Naive thymus-derived CD4-positive, alpha-beta T cell (primary cell): ENCODE measurements at regions not wholly inside any gene's neighbourhood (a gene's known extent, or its start where the extent isn't known, plus 50 kb on each side); places are given as distances from the start of the nearest gene placed in this dataset.

Source experiments
- ATAC-seq: fragments of 150-1000 bp; cut with Tn5 transposase; 2 replicates; pipeline ENCODE4 v1.10.0; 2021; ENCODE audit warnings: mild to moderate bottlenecking, moderate library complexity
- CTCF ChIA-PET: fragments of 350-600 bp; sonication (Branson Sonifier 250); formaldehyde crosslinking; loops from one replicate; lab custom pipeline; 2021; ENCODE audit warnings: antibody characterized with exemption; lab: Charles Lee
- POLR2A ChIA-PET: fragments of 350-600 bp; sonication (Branson Sonifier 250); formaldehyde crosslinking; loops from one replicate; lab custom pipeline; 2021; ENCODE audit warnings: antibody characterized with exemption, inconsistent platforms; lab: Charles Lee
- DNase-seq, 9 donors: peaks; one replicate each; pipeline versions ENCODE4 v3.0.0 to v3.0.0-alpha.2; 2020 to 2022; ENCODE audit warnings: mixed read lengths in 1 of 9
- H3K27ac ChIP-seq: one replicate; pipeline ENCODE4 v1.7.0; 2013; ENCODE audit warnings: mild to moderate bottlenecking, low read depth, low read length, moderate library complexity
- H3K27me3 ChIP-seq, 2 donors: one replicate each; pipeline ENCODE4 v1.7.0; 2013; ENCODE audit warnings: low read length in 2 of 2, mild to moderate bottlenecking in 2 of 2, moderate library complexity in 2 of 2; ENCODE audit not compliant: control insufficient read depth in 2 of 2, insufficient read depth in 2 of 2
- H3K36me3 ChIP-seq, 3 experiments: 1 replicate in 2 of 3; 2 replicates in 1 of 3; pipeline ENCODE4 v1.7.0; 2013; ENCODE audit warnings: low read length in 3 of 3, mild to moderate bottlenecking in 3 of 3, moderate library complexity in 1 of 3; ENCODE audit not compliant: insufficient read depth in 3 of 3, control insufficient read depth in 2 of 3
- H3K4me1 ChIP-seq, 2 donors: one replicate each; pipeline ENCODE4 v1.7.0; 2013; ENCODE audit warnings: low read length in 2 of 2, mild to moderate bottlenecking in 2 of 2, moderate library complexity in 1 of 2; ENCODE audit not compliant: control insufficient read depth in 2 of 2, insufficient read depth in 2 of 2
- H3K4me3 ChIP-seq: 2 replicates; pipeline ENCODE4 v1.7.0; 2013; ENCODE audit warnings: mild to moderate bottlenecking, low read length
- H3K9me3 ChIP-seq, 3 experiments: 1 replicate in 2 of 3; 2 replicates in 1 of 3; pipeline ENCODE4 v1.7.0; 2013; ENCODE audit warnings: low read length in 3 of 3; ENCODE audit not compliant: control insufficient read depth in 2 of 3
- H3K27ac Mint-ChIP-seq, 9 donors: one replicate each; pipeline ENCODE4 v1.8.0; 2020 to 2022; ENCODE audit warnings: mixed read lengths in 9 of 9, mild to moderate bottlenecking in 8 of 9, moderate library complexity in 5 of 9, inconsistent platforms in 2 of 9
- H3K27me3 Mint-ChIP-seq, 5 donors: one replicate each; pipeline ENCODE4 v1.8.0; 2021 to 2022; ENCODE audit warnings: mixed read lengths in 5 of 5, mild to moderate bottlenecking in 1 of 5
- H3K36me3 Mint-ChIP-seq, 5 donors: one replicate each; pipeline ENCODE4 v1.8.0; 2020 to 2022; ENCODE audit warnings: mixed read lengths in 5 of 5, mild to moderate bottlenecking in 3 of 5, inconsistent platforms in 1 of 5
- H3K4me1 Mint-ChIP-seq, 7 donors: one replicate each; pipeline ENCODE4 v1.8.0; 2020 to 2022; ENCODE audit warnings: mixed read lengths in 7 of 7, mild to moderate bottlenecking in 3 of 7, inconsistent platforms in 1 of 7
- H3K4me3 Mint-ChIP-seq, 10 donors: one replicate each; pipeline ENCODE4 v1.8.0; 2020 to 2022; ENCODE audit warnings: mild to moderate bottlenecking in 10 of 10, mixed read lengths in 10 of 10, moderate library complexity in 6 of 10, inconsistent platforms in 2 of 10
- H3K9me3 Mint-ChIP-seq, 11 donors: one replicate each; pipeline ENCODE4 v1.8.0; 2020 to 2022; ENCODE audit warnings: mixed read lengths in 11 of 11, mild to moderate bottlenecking in 4 of 11, inconsistent platforms in 1 of 11, moderate library complexity in 1 of 11
- intact Hi-C, 2 donors: fragments of 100-400 bp; cut with micrococcal nuclease; formaldehyde crosslinking; loops; one replicate each; pipeline ENCODE4 v1.15.1; 2023

GRCh38 chr11:116471608-116472256 lies 301.1 kb downstream of the BUD13 start:
- H3K9me3 ChIP-seq = no peaks in the 10 kb centered on the region
- no peaks in the 10 kb centered on the region for H3K4me1 ChIP-seq
- intact Hi-C loops = no loop called here
- H3K36me3 ChIP-seq = no peaks in the 10 kb centered on the region
- no peak overlapping the region for H3K27ac ChIP-seq
- ChIA-PET POLR2A (no interaction called here), CTCF (no interaction called here)
- no peak for ATAC-seq
- H3K4me3 ChIP-seq = no peak overlapping the region
- Mint-ChIP-seq H3K36me3 (no peaks in the 10 kb centered on the region), H3K4me1 (no peaks in the 10 kb centered on the region), H3K27ac (no peak overlapping the region), H3K27me3 (peaks cover 11 to 36% (median 25%) of the 10 kb centered on the region in 5 donors), H3K9me3 (peaks cover 0 to 8% (median 1%) of the 10 kb centered on the region in 11 donors), H3K4me3 (no peak overlapping the region)
- DNase-seq = no peak
- H3K27me3 ChIP-seq = no peaks in the 10 kb centered on the region

DNA sequence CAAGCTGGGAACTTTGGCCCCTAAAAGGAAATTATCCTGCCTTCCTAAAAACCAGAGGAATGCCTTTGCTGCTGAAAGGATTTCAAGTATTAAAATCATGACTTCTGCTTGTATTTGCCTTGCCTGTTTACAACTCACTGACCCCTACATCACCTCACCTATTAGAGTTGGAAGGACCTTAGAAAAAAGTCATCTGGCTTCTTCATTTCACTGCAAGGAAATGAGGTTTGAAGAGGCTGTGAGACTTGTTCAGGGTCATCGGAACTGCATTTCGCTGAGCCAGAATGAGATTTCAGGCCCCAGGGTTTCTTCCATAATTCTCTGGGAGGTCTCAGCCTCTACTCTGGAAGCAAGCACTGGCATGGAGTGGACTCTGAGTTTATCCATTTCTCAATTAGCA lies 304.1 kb downstream of the BUD13 start:
- CTCF ChIA-PET = no interaction called here
- H3K27ac Mint-ChIP-seq = no peak overlapping the region
- peaks cover 0 to 8% (median 1%) of the 10 kb centered on the region in 11 donors for H3K9me3 Mint-ChIP-seq
- intact Hi-C loops = no loop called here
- no peaks in the 10 kb centered on the region for H3K36me3 Mint-ChIP-seq
- H3K4me1 ChIP-seq = no peaks in the 10 kb centered on the region
- H3K4me3 Mint-ChIP-seq = no peak overlapping the region
- DNase-seq (no peak), ATAC-seq (no peak)
- no peak overlapping the region for H3K27ac ChIP-seq
- no peaks in the 10 kb centered on the region for H3K27me3 ChIP-seq
- H3K36me3 ChIP-seq = no peaks in the 10 kb centered on the region
- no peak overlapping the region for H3K4me3 ChIP-seq
- H3K9me3 ChIP-seq = no peaks in the 10 kb centered on the region
- peaks cover 5 to 33% (median 25%) of the 10 kb centered on the region in 5 donors for H3K27me3 Mint-ChIP-seq
- H3K4me1 Mint-ChIP-seq = no peaks in the 10 kb centered on the region
- POLR2A ChIA-PET = no interaction called here

- Mint-ChIP-seq H3K27ac (no peak overlapping the region), H3K27me3 (peaks cover 5 to 33% (median 24%) of the 10 kb centered on the region in 5 donors), H3K4me1 (no peaks in the 10 kb centered on the region), H3K9me3 (peaks cover 0 to 8% (median 1%) of the 10 kb centered on the region in 11 donors), H3K4me3 (no peak overlapping the region), H3K36me3 (no peaks in the 10 kb centered on the region)
- intact Hi-C loops = no loop called here
- Histone ChIP-seq H3K9me3 (no peaks in the 10 kb centered on the region), H3K4me1 (no peaks in the 10 kb centered on the region), H3K4me3 (no peak overlapping the region), H3K36me3 (no peaks in the 10 kb centered on the region), H3K27ac (no peak overlapping the region), H3K27me3 (no peaks in the 10 kb centered on the region)
- DNase-seq (no peak), ATAC-seq (no peak)
- POLR2A ChIA-PET = no interaction called here
- CTCF ChIA-PET = no interaction called here
These were observed 305.0 kb downstream of the BUD13 start for GRCh38 chr11:116467823-116468222.

GRCh38 chr11:116466801-116467200 lies 306.0 kb downstream of the BUD13 start:
- H3K4me3 ChIP-seq = no peak overlapping the region
- H3K27ac ChIP-seq = no peak overlapping the region
- H3K4me1 Mint-ChIP-seq = no peaks in the 10 kb centered on the region
- ATAC-seq (no peak), DNase-seq (no peak)
- no peaks in the 10 kb centered on the region for H3K36me3 ChIP-seq
- POLR2A ChIA-PET = no interaction called here
- H3K9me3 Mint-ChIP-seq = peaks cover 0 to 4% (median 0%) of the 10 kb centered on the region in 11 donors
- H3K27ac Mint-ChIP-seq = no peak overlapping the region
- peaks cover 2 to 41% (median 22%) of the 10 kb centered on the region in 5 donors for H3K27me3 Mint-ChIP-seq
- CTCF ChIA-PET = no interaction called here
- no peaks in the 10 kb centered on the region for H3K4me1 ChIP-seq
- H3K4me3 Mint-ChIP-seq = no peak overlapping the region
- H3K27me3 ChIP-seq = no peaks in the 10 kb centered on the region
- H3K36me3 Mint-ChIP-seq = no peaks in the 10 kb centered on the region
- H3K9me3 ChIP-seq = no peaks in the 10 kb centered on the region
- intact Hi-C loops = no loop called here

DNA sequence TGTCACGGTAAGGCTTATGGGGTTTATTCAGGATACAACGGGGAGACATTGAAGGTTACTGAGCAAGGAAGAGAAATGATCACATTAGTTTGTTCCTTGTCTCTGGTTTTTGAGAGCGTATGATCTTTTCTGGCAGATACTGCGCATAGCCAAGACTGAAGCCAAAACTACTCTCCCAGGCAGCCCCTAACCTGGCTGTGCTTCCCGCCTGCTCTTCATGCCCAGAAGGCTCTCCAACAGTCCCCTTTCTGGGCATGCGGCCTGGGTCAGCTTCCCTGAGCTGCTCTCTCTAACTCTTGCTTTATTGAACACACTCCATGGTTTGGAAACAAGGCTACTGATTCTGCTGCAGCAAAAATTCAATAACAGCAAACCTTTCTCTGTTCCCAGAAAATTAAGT lies 306.6 kb downstream of the BUD13 start:
- Mint-ChIP-seq H3K27me3 (peaks cover 8 to 43% (median 27%) of the 10 kb centered on the region in 5 donors), H3K9me3 (peaks cover 0 to 4% (median 0%) of the 10 kb centered on the region in 11 donors), H3K4me1 (no peaks in the 10 kb centered on the region), H3K36me3 (no peaks in the 10 kb centered on the region), H3K27ac (no peak overlapping the region), H3K4me3 (no peak overlapping the region)
- CTCF ChIA-PET = no interaction called here
- intact Hi-C loops = no loop called here
- POLR2A ChIA-PET = no interaction called here
- H3K9me3 ChIP-seq = no peaks in the 10 kb centered on the region
- no peaks in the 10 kb centered on the region for H3K4me1 ChIP-seq
- H3K4me3 ChIP-seq = no peak overlapping the region
- ATAC-seq (no peak), DNase-seq (no peak)
- no peak overlapping the region for H3K27ac ChIP-seq
- no peaks in the 10 kb centered on the region for H3K36me3 ChIP-seq
- H3K27me3 ChIP-seq = no peaks in the 10 kb centered on the region

DNA sequence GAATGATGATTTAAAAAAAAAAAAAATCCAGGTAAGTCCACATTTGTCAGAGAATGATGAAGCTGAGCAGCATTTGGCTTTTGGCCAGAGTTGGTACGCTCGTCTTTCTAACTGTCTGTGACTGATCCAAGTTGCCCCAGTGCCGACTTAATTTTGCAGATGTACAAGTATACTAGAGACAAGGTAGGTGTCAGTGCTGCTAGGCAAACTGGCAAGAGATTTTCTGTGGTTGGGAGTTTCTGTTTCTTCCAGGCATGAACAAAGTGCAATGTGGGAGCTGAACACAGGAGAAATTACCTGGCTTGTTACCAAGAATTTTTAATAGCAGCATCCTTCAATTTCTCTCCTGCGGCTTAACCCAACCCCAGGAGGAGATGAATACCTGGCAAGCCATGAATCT lies 307.7 kb downstream of the BUD13 start:
- H3K27me3 Mint-ChIP-seq = peaks cover 8 to 38% (median 23%) of the 10 kb centered on the region in 5 donors
- H3K4me3 ChIP-seq = no peak overlapping the region
- H3K27ac Mint-ChIP-seq = no peak overlapping the region
- no peak overlapping the region for H3K27ac ChIP-seq
- intact Hi-C loops = no loop called here
- ATAC-seq (no peak), DNase-seq (no peak)
- H3K36me3 Mint-ChIP-seq = no peaks in the 10 kb centered on the region
- H3K9me3 Mint-ChIP-seq = peaks cover 0 to 3% (median 0%) of the 10 kb centered on the region in 11 donors
- no peaks in the 10 kb centered on the region for H3K4me1 Mint-ChIP-seq
- no peaks in the 10 kb centered on the region for H3K4me1 ChIP-seq
- H3K36me3 ChIP-seq = no peaks in the 10 kb centered on the region
- ChIA-PET CTCF (no interaction called here), POLR2A (no interaction called here)
- H3K4me3 Mint-ChIP-seq = no peak overlapping the region
- H3K9me3 ChIP-seq = no peaks in the 10 kb centered on the region
- no peaks in the 10 kb centered on the region for H3K27me3 ChIP-seq

DNA sequence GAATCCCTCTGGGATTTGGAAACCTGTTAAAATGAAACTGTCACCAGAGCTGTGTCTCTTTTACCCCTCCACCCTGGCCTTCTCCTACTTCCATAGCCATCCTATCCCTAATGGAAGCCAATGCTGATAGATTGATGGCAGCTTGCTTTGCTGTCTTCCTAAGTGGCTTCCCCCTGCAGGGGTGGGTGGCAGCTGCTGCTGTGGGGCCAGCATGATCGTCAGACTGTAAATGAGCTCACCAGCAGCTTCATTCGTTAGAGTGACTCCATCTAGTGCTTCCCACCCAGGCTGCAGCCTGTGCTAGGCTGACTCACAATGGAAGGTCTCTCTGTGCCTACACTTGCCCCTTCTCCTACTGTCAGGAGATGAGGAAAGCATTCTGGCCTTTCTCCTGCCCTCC lies 311.0 kb downstream of the BUD13 start:
- ATAC-seq (no peak), DNase-seq (no peak)
- POLR2A ChIA-PET = no interaction called here
- Histone ChIP-seq H3K4me1 (no peaks in the 10 kb centered on the region), H3K27ac (no peak overlapping the region), H3K9me3 (no peaks in the 10 kb centered on the region), H3K4me3 (no peak overlapping the region), H3K27me3 (no peaks in the 10 kb centered on the region), H3K36me3 (no peaks in the 10 kb centered on the region)
- intact Hi-C loops = no loop called here
- no peaks in the 10 kb centered on the region for H3K36me3 Mint-ChIP-seq
- H3K4me3 Mint-ChIP-seq = no peak overlapping the region
- no peaks in the 10 kb centered on the region for H3K4me1 Mint-ChIP-seq
- H3K27ac Mint-ChIP-seq = no peak overlapping the region
- H3K27me3 Mint-ChIP-seq = peaks cover 6 to 39% (median 29%) of the 10 kb centered on the region in 5 donors
- peaks cover 0 to 2% (median 0%) of the 10 kb centered on the region in 11 donors for H3K9me3 Mint-ChIP-seq
- CTCF ChIA-PET = no interaction called here
